Prostate gland (tissue), 2 donors: ENCODE measurements at regions not wholly inside any gene's neighbourhood (a gene's known extent, or its start where the extent isn't known, plus 50 kb on each side); places are given as distances from the start of the nearest gene placed in this dataset.

Source experiments
- POLR2A ChIP-seq: fragments of 450-650 bp; IDR thresholded peaks from one replicate; pipeline ENCODE4 v1.6.1; 2016; ENCODE audit warnings: antibody characterized with exemption, mild to moderate bottlenecking
- TF ChIP-seq, protein P1 (sequence below), 4 experiments: fragments of 200-600 bp in 2 of 4; fragments of 450-650 bp in 2 of 4; sonication (generic) in 2 of 4; IDR thresholded peaks; 1 replicate in 3 of 4; 2 replicates in 1 of 4; pipeline ENCODE4 v1.5.1; 2016 to 2019; ENCODE audit warnings: antibody characterized with exemption in 4 of 4, mild to moderate bottlenecking in 2 of 4, moderate library complexity in 2 of 4

DNA sequence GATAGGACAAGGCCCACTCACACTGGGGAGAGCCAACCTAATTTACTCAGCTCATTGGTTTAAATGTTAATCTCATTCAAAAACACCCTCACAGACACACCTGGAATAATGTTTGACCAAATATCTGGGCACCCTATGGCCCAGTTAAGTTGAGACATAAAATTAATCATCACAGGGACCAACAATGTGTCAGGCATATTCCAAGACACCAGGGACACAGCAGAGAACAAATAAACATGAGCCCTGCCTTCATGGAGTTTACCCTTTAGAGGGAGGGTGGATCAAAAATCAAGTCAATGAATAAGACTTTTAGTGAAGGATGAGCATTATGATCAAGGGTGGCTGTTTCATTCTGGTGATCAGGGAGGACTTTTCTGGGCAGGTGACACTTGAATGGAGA lies 98.7 kb upstream of the CHD6 start:
- TF ChIP-seq, protein P1, sequence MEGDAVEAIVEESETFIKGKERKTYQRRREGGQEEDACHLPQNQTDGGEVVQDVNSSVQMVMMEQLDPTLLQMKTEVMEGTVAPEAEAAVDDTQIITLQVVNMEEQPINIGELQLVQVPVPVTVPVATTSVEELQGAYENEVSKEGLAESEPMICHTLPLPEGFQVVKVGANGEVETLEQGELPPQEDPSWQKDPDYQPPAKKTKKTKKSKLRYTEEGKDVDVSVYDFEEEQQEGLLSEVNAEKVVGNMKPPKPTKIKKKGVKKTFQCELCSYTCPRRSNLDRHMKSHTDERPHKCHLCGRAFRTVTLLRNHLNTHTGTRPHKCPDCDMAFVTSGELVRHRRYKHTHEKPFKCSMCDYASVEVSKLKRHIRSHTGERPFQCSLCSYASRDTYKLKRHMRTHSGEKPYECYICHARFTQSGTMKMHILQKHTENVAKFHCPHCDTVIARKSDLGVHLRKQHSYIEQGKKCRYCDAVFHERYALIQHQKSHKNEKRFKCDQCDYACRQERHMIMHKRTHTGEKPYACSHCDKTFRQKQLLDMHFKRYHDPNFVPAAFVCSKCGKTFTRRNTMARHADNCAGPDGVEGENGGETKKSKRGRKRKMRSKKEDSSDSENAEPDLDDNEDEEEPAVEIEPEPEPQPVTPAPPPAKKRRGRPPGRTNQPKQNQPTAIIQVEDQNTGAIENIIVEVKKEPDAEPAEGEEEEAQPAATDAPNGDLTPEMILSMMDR (IDR thresholded peaks at IDR 0.05): no peak
- no peak for TF ChIP-seq POLR2A
